HG02763 (cell line): ENCODE measurements at regions not wholly inside any gene's neighbourhood (a gene's known extent, or its start where the extent isn't known, plus 50 kb on each side); places are given as distances from the start of the nearest gene placed in this dataset.

ENCODE experiments used
- ATAC-seq: cut with Tn5 transposase; IDR thresholded peaks from one replicate; pipeline ENCODE4 v1.9.1; 2021; ENCODE audit warnings: mild to moderate bottlenecking, moderate library complexity; ENCODE audit not compliant: unreplicated experiment

- no peak for ATAC-seq
Measured at GRCh38 chr16:17885659-17886207, 415.0 kb upstream of the XYLT1 start.

GRCh38 chr16:17877821-17878360, 407.1 kb upstream of the XYLT1 start:
- ATAC-seq, result no peak

DNA sequence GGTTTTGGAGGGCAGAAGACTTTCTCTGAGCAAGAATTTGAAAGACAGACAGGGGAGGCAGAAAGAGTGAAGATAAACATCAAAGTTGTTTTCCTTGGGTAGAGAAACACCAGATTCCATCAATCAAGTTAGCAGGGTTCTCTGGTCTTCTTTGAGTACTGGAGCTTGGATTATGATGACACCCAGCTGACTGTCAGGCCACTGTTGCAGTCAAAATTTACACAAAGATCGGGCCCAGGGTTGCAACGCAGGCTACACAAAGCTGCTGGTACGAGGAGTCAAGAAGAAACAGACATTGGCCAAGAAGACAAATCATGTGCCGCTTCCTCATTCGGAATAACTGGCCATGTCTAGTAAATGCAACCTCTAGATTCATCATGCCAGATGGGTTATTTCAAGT, 396.2 kb upstream of the XYLT1 start:
- no peak for ATAC-seq

- no peak for ATAC-seq
Measured at GRCh38 chr16:17861981-17862479, 391.3 kb upstream of the XYLT1 start.

DNA sequence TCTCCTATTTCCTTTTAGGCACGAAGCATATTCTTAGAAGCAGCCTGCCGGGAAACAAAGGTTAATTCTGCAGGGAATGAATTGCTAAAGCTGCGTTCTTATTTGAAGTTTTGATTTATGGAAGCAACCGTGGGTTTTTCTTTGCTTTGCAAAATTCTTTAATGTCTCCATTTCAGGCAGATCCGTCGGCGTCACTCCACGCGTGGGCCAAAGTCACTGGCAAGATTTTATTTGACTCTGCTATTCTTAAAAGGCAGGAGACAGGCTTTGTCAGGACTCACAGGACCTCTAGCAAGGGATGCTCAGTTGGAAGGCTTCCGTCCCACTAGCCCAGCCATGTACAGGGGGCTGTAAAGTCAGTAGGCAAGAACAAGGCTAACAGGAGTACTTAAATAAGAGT, 387.3 kb upstream of the XYLT1 start:
- ATAC-seq, result no peak

DNA sequence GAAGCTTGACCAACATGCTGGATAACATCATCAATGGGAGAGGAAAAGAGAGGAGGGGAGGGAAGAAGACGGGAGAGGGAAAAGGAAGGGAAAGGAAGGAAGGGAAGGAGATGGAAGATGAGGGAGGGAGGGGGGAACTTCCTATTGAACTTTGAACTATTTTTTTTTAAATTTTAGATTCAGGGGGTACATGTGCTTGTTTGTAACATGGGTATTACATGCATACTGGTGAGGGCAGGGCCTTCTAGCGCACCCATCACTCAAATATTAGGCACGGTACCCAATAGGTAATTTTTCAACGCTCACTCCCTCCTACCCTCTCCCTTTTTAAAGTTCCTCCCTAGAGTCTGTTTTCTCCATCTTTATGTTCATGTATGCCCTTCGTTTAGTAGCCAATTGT, 383.2 kb upstream of the XYLT1 start:
- no peak for ATAC-seq

DNA sequence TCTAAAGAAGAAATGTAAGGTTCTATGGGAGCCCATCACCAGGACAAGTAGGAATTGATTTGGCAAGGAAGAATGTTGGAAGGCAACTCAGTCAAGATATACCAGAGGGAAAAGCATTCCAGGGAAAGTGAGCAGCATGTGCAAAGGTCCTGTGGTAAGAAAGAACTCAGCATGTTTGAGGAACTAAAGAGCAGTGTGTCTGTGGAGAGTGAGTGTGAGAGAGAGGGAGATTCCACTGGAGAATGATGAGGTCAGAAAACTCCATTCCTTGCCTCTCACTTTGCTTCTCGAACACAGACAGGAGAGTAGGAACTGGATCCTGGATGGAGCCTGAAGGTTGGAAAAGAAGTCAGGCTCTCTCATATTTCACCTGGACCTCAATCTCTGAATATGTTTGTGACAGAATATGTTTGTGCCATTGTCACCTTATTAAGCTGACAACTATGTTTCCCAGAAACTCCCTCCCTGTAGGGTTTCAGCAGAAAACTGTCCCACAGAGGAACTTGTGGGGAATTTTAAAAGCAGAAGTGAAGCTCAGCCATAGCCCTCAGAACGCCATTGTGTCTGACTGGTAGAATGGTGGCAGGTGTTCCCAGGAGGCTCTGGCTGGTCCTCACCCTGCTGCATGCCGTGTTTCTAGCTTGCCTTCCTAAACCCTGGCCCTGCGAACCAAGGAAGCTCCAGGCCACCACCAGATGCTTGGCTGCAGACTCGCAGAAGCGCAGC, 382.4 kb upstream of the XYLT1 start:
- ATAC-seq, result no peak

DNA sequence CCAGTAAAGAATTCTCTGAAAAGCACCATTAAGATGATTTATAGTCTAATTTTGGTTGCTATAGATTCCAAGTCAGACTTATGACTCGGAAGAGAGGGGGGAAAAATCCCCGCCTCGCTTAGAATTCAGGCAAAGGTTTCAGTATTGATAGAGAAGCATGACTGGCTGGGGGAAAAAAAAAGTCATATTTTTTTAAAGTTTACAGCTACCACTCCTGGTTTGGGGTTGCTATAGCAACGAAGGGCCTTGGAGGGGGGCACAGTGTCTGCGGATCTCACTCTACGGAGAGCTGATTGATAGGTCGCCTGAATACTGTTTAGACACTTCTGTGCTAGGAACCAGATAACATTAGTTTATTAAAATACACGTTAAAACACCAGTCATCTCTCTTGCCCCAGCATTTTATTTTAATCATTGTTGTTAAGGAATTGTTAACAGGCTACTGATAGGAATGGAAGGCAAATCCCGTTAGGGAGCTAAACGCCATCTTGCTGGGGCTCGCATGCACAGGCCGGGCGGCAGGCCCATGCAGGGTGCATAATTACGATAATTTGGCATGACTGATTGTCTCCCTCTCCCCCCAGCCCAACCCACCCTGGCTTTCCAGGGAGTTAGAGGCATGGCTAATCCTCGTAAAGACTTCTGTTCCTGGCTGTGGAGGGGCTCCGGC, 380.0 kb upstream of the XYLT1 start:
- ATAC-seq, result no peak

DNA sequence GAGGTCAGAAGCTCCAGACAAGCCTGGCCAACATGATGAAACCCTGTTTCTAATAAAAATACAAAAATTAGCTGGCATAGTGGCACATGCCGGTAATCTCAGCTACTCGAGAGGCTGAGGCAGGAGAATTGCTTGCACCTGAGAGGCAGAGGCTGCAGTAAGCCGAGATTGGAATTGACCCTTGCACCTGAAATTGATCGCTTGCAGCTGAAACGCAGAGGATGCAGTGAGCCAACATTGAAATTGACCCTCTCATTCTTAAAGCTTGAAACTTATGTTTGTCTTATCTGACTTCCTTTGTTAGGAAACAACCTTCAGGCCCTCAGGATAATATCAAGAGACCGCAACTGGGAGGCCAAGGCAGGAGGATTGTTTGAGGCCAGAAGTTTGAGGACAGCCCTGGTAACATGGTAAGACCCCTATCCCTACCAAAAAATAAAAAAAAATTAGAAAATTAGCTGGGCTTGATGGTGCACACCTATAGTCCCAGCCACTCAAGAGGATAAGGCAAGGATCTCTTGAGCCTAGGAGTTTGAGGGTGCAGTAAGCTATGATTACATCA, 376.6 kb upstream of the XYLT1 start:
- ATAC-seq, result no peak

DNA sequence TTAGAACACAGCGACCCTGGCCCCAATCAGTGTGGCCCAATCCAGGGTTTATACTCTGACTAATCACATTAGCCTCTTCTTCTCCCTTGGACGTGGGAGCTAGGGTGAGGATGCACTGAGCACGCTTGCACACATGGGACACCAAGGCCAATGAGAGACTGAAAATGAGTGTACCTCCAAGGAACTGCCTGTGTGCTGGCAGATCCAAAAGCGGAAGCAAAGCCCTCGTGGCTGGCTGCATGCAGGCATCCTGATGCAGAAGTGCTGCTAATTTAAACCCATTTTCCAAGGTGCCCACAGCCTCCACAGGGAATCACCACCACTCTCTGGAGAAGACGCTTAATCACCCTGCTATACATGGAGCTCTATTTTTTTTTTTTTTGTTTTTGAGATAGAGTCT, 375.3 kb upstream of the XYLT1 start:
- no peak for ATAC-seq

DNA sequence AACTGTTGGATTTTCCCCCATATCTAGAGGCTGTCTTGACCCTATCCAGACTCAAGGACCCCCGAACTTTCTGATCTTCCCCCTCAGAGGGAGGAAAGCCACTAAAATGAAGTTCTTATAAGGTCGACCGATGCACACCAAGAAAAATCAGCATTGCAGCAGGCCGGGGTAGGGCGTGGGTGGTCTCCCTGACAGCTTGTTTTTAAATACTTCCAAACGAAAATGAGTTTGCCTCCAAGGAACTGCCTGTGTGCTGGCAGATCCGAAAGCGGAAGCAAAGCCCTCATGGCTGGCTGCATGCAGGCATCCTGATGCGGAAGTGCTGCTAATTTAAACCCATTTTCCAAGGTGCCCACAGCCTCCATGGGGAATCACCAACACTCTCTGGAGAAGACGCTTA, 374.3 kb upstream of the XYLT1 start:
- no peak for ATAC-seq

DNA sequence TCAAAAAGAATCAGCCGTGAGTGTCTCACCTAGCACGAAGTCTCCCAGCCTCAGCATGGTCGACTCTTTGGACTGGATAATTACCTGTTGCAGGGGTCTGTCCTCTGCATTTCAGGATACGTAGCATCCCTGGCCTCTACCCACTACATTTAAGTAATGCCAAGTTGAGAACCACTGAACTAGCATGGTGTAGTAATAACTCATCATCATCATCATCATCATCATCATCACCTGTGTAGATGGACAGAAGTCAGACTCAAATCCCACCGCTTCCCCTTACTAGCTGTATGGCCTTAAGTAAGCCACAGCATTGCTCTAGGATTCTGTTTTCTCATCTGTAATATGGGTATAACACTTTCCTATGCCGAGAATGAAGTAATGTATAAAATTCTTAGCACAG, 373.1 kb upstream of the XYLT1 start:
- no peak for ATAC-seq

DNA sequence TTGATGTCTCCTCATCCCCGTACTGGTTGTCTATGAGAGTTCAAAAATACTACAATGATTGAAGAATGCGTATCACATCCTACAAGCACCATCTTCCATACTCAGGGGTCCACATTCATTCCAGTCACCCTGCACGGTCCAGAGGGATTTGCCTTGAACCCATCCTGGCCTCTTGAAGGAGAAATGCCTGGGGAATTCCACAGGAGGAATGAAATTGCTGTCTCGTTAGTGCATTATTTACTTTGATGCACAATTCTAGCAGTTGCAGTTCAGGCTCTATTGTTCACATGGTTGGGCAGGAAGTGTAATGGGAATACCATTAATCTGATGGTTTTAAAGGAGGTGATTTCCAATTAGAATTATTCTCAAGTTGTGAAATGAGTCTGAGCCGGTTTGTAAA, 369.1 kb upstream of the XYLT1 start:
- ATAC-seq, result no peak

GRCh38 chr16:17839272-17839671, 368.5 kb upstream of the XYLT1 start:
- ATAC-seq, result no peak

DNA sequence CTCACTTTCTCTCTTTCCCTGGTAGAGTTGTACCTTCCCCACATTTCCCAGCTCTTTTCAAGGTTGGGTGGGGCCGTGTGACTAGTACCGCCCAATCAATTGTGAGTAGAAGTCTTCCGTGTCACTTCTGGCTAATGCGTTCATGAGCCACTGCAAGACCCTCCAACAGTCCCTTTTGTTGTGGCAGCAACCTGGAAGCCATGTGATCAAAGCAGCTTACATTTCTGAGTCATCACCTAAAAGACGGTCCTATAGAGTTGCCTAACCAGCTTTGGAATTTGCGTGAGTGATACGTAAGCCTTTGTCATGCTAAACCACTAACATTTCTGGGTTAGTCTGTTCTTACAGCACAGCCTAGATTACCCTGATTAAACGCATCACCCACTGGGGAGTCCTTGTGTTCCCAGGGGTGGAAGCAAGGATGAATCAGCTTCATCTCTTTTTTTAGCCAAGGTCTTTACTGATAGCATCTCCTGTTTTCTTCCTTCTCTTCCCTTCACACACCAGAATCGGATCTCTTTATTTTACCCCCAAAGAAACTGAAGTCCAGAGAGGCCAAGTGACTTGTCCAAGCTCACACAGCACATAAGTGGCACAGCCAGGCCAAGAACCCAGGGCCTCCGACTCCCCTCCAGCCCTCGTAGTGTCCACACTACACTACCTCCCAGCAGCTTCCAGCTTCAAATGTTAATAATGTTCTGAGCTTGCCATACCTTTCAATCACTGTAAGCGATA, 366.3 kb upstream of the XYLT1 start:
- ATAC-seq, result no peak

DNA sequence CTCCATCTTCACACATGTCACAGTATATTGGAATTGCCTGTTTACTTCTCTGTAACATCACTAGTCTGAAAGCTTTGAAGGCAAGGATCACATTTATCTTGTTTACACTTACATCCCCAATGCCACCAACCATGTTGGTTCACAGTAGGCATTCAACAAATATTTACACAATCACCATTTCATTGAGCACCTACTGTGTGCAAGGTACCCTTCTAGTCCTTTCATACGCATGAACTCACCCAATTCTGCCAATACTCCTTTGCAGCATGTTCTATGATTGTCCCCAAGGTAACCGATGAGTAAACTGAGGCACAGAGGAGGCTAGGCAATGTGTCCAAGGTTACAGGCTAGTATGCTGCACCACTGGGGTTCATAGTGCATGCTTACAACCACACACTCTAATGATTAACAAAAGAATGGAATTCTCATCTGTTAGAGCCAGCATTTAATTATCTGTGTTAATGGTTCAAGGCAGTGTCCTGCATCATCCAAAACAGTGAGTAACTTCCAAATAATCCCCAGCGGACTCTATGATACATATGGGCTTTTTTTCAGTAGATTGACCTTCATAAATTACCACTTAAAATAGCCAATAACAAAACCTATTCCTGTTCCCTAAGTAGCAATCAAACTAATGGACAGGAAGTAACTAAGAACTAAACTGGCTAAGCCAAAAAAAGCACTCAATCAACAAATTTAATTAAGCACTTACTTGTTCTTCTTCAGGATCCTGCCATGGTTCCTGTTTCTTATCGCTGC, 364.5 kb upstream of the XYLT1 start:
- ATAC-seq, result no peak

- ATAC-seq, result no peak
Measured at GRCh38 chr16:17832738-17833137, 362.0 kb upstream of the XYLT1 start.

DNA sequence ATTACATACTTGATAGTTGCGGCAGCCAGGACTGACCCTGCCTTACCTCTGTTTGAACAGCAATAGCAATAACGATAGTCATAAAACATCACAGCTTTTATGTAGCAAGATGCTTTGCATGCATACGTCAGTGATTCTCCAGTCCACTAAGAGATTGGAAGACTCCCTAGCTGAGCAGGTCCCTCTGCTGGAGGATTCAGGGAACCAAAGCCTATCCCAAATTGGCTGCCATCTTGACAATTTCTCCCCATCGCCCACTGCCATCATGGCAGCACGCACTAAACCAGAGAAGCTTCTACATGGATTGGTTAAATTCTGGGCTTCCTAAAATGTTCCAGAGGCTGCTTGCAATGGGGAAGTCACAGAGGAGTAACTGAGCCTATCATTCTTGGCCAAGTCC, 360.6 kb upstream of the XYLT1 start:
- no peak for ATAC-seq

- ATAC-seq, result no peak
Measured at GRCh38 chr16:17830651-17831050, 359.9 kb upstream of the XYLT1 start.

DNA sequence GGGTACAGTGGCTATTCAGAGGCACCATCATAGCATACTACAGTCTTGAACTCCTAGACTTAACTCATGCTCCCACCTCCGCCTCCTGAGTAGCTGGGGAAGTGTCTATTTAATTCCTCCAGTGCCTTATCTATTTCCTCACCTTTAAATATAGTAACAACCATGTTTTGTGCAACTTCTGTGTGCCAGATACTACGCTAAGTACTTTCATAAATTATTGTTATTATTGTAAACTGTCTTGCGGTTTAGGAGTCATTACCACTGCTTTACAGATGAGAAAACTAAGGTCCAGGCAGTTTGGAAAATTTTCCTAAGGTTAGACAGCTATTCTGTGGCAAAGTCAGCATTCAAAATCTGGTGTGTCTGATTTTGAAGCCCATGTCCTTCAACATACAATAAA, 359.1 kb upstream of the XYLT1 start:
- ATAC-seq, result no peak
